NCI-H2196 (cell line): ENCODE measurements at regions not wholly inside any gene's neighbourhood (a gene's known extent, or its start where the extent isn't known, plus 50 kb on each side); places are given as distances from the start of the nearest gene placed in this dataset.
A peak's percentile ranks its signal among the peaks of the same experiment; 100 is the strongest.

Experiments used
- DNase-seq: peaks from one replicate; lab custom pipeline; 2025; ENCODE audit not compliant: unreplicated experiment; lab: John Stamatoyannopoulos, UW

DNA sequence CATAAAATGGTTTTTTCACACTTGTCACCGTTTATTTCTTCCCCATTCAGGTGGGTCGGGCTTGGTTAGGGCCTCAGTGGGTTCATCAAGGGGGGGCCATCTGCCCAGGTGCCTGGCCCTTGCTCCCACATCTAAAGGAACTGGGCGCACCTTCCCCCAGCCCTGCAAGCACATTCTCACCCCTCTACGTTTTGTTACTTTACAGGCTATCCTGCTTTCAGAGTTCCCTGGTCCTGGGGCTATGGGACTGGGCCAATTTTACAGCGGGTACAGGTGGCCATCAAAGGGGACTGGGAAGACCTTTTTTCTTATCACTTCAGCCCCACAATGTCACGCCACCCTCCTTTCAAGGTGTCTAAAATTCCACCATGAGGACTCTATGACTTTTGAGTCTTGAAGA lies 71.8 kb upstream of the HAAO start:
- no peak for DNase-seq

GRCh38 chr2:42863751-42864150 lies 71.4 kb upstream of the HAAO start:
- DNase-seq, result no peak

- DNase-seq, result no peak
Measured at GRCh38 chr2:42863320-42863719, 70.9 kb upstream of the HAAO start.

DNA sequence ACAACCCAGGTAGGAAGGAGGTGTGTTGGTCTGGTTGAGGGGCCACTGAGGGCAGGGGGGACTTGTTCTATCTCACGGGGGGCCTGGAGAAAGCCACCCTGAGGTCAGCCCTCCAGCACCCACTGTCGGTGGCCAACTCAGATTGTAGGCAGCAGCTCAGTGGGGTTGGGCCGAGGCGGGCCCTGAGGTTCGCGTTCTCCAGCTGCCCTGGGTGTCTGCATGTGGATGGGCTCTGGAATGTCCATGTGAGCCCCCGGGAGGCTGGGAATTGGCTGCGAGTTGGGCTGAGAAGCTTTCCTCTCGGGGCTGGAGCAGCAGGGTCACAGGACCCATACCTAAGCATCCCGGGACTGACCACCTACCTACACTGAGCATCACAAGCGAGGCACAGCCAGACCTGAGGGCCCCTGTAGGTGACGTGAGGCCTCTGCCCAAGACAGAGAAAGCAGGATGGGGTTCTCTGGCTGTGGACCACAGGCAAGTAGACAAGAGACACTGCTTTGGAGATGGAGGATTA lies 70.3 kb upstream of the HAAO start:
- DNase-seq, result no peak

- no peak for DNase-seq
Measured at GRCh38 chr2:42861321-42861720, 68.9 kb upstream of the HAAO start.

GRCh38 chr2:42860319-42861094 lies 68.1 kb upstream of the HAAO start:
- no peak for DNase-seq

GRCh38 chr2:42859791-42860190 lies 67.4 kb upstream of the HAAO start:
- DNase-seq, result no peak

DNA sequence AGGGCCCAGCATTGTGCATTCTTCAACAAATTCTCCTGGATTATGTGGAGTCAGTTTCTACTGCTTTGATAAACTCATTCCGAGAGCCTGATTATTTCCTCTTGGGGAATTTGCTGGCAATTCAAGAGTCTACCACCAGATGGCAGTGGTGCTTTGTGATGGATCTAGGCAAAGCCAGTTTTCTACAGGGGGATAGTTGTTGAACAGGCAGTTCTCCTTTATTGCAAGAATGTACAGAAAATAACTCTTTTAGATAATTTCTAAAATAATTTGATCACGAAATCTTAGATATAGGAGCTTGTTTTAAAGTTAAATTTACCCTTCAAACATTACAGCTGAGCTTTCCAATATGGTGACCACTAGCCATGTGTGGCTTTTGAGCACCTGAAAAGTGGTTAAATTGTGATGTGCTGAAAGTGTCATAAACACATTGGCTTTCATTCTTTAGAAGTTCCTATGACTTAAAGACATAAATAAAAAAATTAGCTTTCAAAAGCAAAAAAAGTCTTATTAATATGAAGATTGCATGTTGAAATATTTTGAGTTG lies 66.7 kb upstream of the HAAO start:
- DNase-seq, result peak; percentile 53

DNA sequence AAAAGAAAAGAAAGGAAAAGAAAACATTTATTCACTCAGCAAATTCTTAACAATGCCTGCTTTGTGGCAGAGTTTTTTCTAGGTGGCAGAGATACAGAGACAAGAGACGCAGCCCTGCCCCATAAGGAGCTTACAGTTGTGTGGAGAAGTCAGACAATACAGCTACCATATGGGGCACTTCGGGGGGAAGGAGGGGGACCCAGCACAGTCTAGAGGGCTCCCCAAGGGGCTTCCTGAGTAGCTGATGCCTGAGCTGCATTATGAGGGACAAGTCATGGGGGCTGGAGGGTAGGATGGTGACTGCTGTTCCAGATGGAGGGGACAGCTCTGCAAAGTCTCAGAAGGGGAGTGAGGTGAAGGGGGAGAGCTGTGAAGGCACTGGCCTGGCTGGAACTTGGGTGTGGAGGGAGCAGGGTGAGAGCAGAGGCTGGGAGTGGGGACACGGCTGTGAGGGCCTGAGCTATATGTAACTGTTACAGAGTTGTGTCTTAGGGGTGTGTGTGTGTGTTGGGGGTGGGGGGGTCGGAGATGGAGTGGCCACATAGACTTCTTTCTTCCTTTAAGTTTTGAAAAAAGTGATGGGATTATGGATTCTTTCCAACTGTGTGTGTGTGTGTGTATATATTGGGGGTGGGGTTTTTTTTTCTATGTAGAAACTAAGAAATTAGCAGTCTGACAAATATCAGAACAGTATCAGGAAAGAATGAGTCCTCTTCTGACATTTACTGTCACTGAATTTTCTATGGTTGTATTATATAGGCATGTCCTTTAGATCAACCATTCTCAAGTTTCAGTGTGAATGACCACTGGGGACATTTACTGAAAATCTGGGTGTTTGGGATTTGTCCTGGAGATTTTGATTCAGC lies 66.0 kb upstream of the HAAO start:
- DNase-seq, result no peak

DNA sequence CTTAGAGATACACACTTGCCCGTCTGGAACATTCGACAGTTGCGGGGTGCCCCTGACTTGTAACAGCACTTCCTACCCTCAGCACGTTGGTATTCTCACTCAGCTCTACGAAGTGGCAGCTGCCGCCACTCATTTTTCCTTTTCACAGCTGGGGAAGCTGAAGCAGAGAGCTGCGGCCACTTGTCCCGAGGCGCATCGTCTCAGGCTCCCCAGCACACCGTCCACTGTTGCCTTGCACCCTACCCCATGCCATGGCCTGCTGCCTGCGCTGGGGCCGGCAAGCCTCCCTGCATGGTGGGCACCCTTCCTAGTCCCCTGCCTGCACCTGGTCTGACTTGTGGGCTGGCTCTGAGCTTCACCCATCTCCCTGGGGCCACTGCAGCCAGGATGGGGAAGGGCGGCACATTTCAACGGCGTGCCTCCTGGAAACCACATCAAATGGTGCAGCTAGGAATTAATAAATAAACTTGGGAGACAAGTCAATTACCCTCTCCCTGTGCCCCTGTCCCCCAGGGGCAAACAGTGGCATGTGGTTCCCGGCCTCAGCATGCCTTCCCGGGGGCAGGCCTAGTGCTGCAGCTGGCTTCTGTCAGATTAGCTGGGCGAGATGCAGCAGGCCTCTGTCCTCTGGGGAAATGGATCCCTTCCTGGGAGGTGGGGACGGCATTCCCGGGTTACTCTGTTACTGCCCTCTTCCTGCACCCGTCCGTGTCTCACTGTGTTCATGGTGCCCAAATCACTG lies 64.7 kb upstream of the HAAO start:
- no peak for DNase-seq

DNA sequence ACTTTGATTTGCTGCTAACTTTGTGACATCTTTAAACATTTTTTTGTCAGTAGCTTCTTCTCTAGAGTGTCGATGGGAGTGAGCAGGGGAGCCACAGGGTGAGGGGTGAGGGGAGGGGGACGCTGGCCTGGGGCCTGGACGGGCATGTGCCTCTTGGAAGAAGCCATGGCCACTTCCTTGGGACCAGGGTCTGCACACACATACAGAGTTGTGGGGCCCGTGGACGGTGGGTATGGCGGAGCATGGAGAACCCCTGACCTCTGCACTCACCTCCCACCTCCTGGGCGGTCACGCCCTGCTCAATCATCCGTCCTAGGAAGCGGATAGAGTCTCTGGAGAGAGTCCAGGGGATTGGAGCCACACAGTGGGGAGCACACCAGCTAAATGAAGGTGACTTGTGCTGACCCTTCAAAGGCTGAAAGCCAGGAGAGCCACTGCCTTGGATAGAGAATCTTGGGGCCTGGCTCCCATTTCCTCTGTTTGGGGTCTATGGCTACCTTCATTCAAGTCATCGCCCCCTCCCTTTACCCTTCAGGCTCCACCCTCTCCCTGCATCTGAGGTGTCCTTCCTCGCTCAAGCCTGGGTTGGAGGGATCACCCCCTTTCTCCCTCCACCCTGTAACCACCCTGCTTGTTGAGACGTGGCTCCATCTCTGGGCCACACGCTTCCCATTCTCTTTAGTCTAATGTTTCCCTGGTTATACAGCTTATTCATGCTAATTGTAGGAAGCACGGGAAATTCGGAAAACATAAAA lies 63.9 kb upstream of the HAAO start:
- no peak for DNase-seq

- no peak for DNase-seq
Measured at GRCh38 chr2:42855221-42855970, 63.0 kb upstream of the HAAO start.

- DNase-seq, result no peak
Measured at GRCh38 chr2:42854207-42854818, 61.9 kb upstream of the HAAO start.

GRCh38 chr2:42853549-42854206 lies 61.3 kb upstream of the HAAO start:
- DNase-seq, result no peak

DNA sequence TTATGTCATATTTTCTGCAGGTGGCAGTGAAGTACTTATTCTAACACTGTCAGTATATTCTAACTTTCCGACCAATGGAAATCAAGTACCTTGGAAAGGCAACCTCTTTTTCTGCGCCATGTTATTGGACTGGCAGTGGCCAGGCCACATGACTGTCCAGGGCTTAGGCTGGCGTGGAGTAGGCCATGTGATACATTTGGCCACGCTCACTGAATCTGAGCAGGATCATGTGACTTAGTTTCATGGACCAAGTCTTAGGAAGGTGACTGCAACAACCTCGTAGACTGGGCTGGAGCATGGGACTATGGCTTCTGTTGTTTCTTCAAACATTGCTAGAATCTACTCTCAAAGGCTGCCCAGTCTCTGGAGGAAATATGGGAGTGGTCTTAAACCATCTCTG lies 60.4 kb upstream of the HAAO start:
- no peak for DNase-seq

DNA sequence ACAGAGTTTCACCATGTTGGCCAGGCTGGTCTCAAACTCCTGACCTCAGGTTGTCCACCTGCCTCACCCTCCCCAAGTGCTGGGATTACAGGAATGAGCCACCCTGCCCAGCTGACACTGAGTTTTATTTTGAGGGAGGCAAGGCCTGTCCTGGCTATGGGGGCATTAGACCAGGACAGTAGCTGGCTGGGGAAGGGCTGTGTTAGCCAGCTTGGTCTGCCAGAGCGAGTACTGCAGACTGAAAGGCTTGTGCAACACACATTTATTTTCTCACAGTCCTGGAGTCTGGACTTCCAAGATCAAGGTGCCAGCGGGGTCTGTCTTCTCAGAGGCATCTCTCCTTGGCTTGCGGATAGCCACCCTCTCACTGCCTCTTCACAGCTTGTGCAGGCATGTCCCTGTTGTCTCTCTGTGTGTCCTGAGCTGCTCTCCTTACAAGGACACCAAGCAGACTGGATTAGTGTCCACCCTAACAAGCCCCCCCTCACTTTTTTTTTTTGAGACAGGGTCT lies 59.4 kb upstream of the HAAO start:
- DNase-seq, result no peak

GRCh38 chr2:42851186-42851585 lies 58.8 kb upstream of the HAAO start:
- no peak for DNase-seq

GRCh38 chr2:42850016-42850805 lies 57.8 kb upstream of the HAAO start:
- DNase-seq, result no peak
